Pancreas (tissue), 10 donors: ENCODE measurements at regions not wholly inside any gene's neighbourhood (a gene's known extent, or its start where the extent isn't known, plus 50 kb on each side); places are given as distances from the start of the nearest gene placed in this dataset.

Experiments used
- ATAC-seq, 4 donors: fragments of 200-7000 bp; cut with Tn5 transposase; one replicate each; pipeline versions ENCODE4 v1.8.0 to v1.9.1; 2020; ENCODE audit warnings: mild to moderate bottlenecking in 4 of 4, moderate library complexity in 4 of 4
- DNase-seq, 6 donors: peaks; one replicate each; pipeline ENCODE4 v3.0.0-alpha.2; 2020
- FAIRE-seq: peaks from 2 replicates; lab custom pipeline; 2012; peaks lifted over from hg19 to GRCh38; lab: Jason Lieb, UNC
- H3K27ac ChIP-seq, 4 donors: fragments of 200-600 bp; sonication (generic); 1 replicate in 3 of 4; 2 replicates in 1 of 4; pipeline versions ENCODE4 v1.5.0 to v1.8.0; 2020
- H3K27me3 ChIP-seq, 4 donors: fragments of 200-600 bp; one replicate each; pipeline ENCODE4 v1.8.0; 2021
- H3K36me3 ChIP-seq, 3 donors: fragments of 200-600 bp; sonication (generic) in 1 of 3; one replicate each; pipeline versions ENCODE4 v1.5.0 to v1.8.0; 2020 to 2021
- H3K4me1 ChIP-seq, 3 donors: fragments of 200-600 bp; one replicate each; pipeline ENCODE4 v1.8.0; 2021
- H3K4me3 ChIP-seq, 4 donors: fragments of 200-600 bp; sonication (generic) in 2 of 4; one replicate each; pipeline versions ENCODE4 v1.5.0 to v1.8.0; 2020 to 2021
- H3K9me3 ChIP-seq, 4 donors: fragments of 200-600 bp; one replicate each; pipeline ENCODE4 v1.8.0; 2021
- WGBS, 2 donors: extraction: QIAGEN DNeasy Blood & Tissue Kit; methylation state at CpG; one replicate each; pipeline ENCODE4 v1.1.7; 2013; 5-methylcytosine and 5-hydroxymethylcytosine counted together
- intact Hi-C, 3 donors: fragments of 100-400 bp; cut with DNase I; formaldehyde crosslinking; loops; one replicate each; pipeline versions ENCODE4 v1.11.1 to v1.14.2; 2022
- TF ChIP-seq, protein P1 (sequence below), 4 donors: fragments of 200-600 bp; sonication (generic) in 3 of 4; IDR thresholded peaks; one replicate each; pipeline versions ENCODE4 v1.5.0 to v1.8.0; 2021; ENCODE audit warnings: antibody characterized with exemption in 4 of 4
- donor health status: healthy with polysubstance abuse.
- donor health status: DM: no; HTN: no; CAD: no; lungs with moderate emphysema.
- donor health status: DM: no; HTN: no; CAD: no.
- donor health status: control.
- donor health status: control.
- donor health status: Bipolar disorder and iron deficiency.
- donor health status: DM: yes; HTN: yes; CAD: no.
- donor health status: DM: no; HTN: no; CAD: no.
- donor health status: DM: no; HTN: no; CAD: no.
- donor health status: DM: yes; HTN: yes; CAD: no.

- TF ChIP-seq, protein P1, sequence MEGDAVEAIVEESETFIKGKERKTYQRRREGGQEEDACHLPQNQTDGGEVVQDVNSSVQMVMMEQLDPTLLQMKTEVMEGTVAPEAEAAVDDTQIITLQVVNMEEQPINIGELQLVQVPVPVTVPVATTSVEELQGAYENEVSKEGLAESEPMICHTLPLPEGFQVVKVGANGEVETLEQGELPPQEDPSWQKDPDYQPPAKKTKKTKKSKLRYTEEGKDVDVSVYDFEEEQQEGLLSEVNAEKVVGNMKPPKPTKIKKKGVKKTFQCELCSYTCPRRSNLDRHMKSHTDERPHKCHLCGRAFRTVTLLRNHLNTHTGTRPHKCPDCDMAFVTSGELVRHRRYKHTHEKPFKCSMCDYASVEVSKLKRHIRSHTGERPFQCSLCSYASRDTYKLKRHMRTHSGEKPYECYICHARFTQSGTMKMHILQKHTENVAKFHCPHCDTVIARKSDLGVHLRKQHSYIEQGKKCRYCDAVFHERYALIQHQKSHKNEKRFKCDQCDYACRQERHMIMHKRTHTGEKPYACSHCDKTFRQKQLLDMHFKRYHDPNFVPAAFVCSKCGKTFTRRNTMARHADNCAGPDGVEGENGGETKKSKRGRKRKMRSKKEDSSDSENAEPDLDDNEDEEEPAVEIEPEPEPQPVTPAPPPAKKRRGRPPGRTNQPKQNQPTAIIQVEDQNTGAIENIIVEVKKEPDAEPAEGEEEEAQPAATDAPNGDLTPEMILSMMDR (IDR thresholded peaks at IDR 0.05), result no peak
- intact Hi-C loops, result no loop called here
- DNase-seq, result no peak
- Histone ChIP-seq H3K27me3 (no peaks in the 10 kb centered on the region), H3K4me1 (peaks cover 0 to 2% (median 0%) of the 10 kb centered on the region in 3 donors), H3K9me3 (no peaks in the 10 kb centered on the region), H3K36me3 (no peaks in the 10 kb centered on the region), H3K27ac (no peak overlapping the region), H3K4me3 (no peak overlapping the region)
- no peak for ATAC-seq
- no peak for FAIRE-seq
- WGBS, 2 donors, result 88 to 89% methylated on average over 2 of the region's 2 CpGs
These were observed 141.9 kb upstream of the TNP1 start for GRCh38 chr2:217001740-217002139.

GRCh38 chr2:217000406-217000805 is 140.5 kb upstream of the TNP1 start:
- H3K4me1 ChIP-seq, result peaks cover 0 to 2% (median 0%) of the 10 kb centered on the region in 3 donors
- no peaks in the 10 kb centered on the region for H3K36me3 ChIP-seq
- intact Hi-C loops, result no loop called here
- TF ChIP-seq, protein P1 (IDR thresholded peaks at IDR 0.05), result no peak
- no peak overlapping the region for H3K27ac ChIP-seq
- WGBS, 2 donors, result 46 to 53% methylated on average over 3 of the region's 3 CpGs
- no peaks in the 10 kb centered on the region for H3K9me3 ChIP-seq
- H3K27me3 ChIP-seq, result no peaks in the 10 kb centered on the region
- H3K4me3 ChIP-seq, result no peak overlapping the region
- ATAC-seq (no peak), DNase-seq (no peak), FAIRE-seq (no peak)

DNA sequence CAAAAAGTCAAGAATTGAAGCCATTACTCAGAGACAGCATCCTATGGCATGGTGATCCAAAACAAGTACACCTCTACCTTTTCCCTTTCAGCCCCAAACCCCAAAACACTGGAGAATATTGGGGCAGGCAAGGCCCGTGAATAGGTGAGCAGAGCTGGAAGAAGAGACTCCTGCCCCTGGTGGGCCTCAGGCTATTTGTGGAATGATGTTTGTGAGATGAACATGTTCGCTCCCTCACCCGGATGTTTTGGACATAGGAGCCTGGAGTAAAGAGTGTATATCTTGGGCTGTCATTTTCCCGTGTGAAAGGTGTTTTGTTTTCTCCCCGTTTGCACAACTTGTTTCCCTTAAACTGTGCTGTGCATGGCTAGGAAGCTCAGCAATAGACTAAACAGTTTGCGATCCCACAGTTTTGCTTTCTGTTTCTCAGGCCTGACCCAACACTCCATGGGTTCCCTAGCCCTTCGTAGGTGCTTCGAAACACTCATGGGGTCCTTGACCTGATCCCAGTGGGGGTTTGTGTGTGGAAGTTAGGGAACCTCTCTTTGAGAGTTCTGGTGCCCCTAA is 136.5 kb upstream of the TNP1 start:
- 82 to 86% methylated on average over 8 of the region's 8 CpGs for WGBS, 2 donors
- Histone ChIP-seq H3K4me1 (peaks cover 0 to 2% (median 0%) of the 10 kb centered on the region in 3 donors), H3K4me3 (no peak overlapping the region), H3K9me3 (no peaks in the 10 kb centered on the region), H3K36me3 (no peaks in the 10 kb centered on the region), H3K27ac (no peak overlapping the region), H3K27me3 (no peaks in the 10 kb centered on the region)
- TF ChIP-seq, protein P1 (IDR thresholded peaks at IDR 0.05), result no peak
- no peak for DNase-seq
- ATAC-seq, result no peak
- intact Hi-C loops, result no loop called here
- no peak for FAIRE-seq

GRCh38 chr2:216994353-216994854 is 134.5 kb upstream of the TNP1 start:
- no peak for DNase-seq
- no peak overlapping the region for H3K27ac ChIP-seq
- intact Hi-C loops, result no loop called here

More at GRCh38 chr2:216994353-216994854, 134.5 kb upstream of the TNP1 start:
- Histone ChIP-seq H3K9me3 (no peaks in the 10 kb centered on the region), H3K4me1 (no peaks in the 10 kb centered on the region), H3K36me3 (no peaks in the 10 kb centered on the region), H3K27me3 (no peaks in the 10 kb centered on the region), H3K4me3 (no peak overlapping the region)
- FAIRE-seq (no peak), ATAC-seq (no peak)
- 50 to 64% methylated on average over 7 of the region's 7 CpGs for WGBS, 2 donors
- TF ChIP-seq, protein P1 (IDR thresholded peaks at IDR 0.05), result no peak
